Type B pancreatic cell (in vitro differentiated cells): ENCODE measurements at regions not wholly inside any gene's neighbourhood (a gene's known extent, or its start where the extent isn't known, plus 50 kb on each side); places are given as distances from the start of the nearest gene placed in this dataset.
"Not testable (repeated sequence)": the region's sequence is repeated elsewhere in the genome, so short reads cannot be mapped to it uniquely, and the experiment has no call there.

Experiments
- DNase-seq: peaks from one replicate; pipeline ENCODE4 v3.0.0; 2021; ENCODE audit warnings: mixed read lengths; ENCODE audit not compliant: unreplicated experiment; ENCODE audit errors: extremely low spot score
- H3K27ac Mint-ChIP-seq: 2 replicates; pipeline ENCODE4 v1.8.0; 2021; ENCODE audit warnings: mild to moderate bottlenecking, mixed read lengths
- H3K27me3 Mint-ChIP-seq: 2 replicates; pipeline ENCODE4 v1.8.0; 2021; ENCODE audit warnings: mixed read lengths
- H3K36me3 Mint-ChIP-seq: 2 replicates; pipeline ENCODE4 v1.8.0; 2021; ENCODE audit warnings: mixed read lengths
- H3K4me1 Mint-ChIP-seq: one replicate; pipeline ENCODE4 v1.8.0; 2021; ENCODE audit warnings: mixed read lengths; ENCODE audit not compliant: unreplicated experiment
- H3K4me3 Mint-ChIP-seq: 2 replicates; pipeline ENCODE4 v1.8.0; 2021; ENCODE audit warnings: mild to moderate bottlenecking, mixed read lengths
- H3K9me3 Mint-ChIP-seq: 2 replicates; pipeline ENCODE4 v1.8.0; 2021; ENCODE audit warnings: mixed read lengths

DNA sequence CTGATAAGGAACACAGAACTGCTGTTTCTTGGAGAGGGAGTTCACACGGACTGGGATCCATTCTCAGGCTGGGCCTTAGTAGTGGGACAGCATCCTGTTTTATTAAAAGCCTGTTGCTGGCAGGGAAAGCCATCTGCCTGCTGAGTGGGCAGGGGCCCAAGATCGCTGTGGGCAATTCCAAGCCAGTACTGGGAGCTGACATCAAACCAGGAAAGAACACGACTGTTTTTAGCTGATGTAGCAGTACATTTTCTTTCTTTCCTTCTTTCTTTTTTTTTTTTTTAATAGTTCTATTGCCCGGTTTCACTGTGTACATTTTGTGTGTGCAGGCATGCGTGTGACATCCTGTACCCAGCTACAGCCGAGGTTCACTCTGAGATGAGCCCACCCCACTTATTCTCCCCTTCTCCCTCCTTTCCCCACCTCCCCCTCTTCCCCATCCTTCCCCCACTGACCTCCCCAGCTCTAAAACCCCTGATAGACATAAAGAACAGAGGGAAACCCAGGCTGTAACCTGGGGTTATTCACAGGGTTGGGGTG lies 143.5 kb upstream of the PLGLB2 start:
- not testable (repeated sequence) for H3K27ac Mint-ChIP-seq, H3K36me3 Mint-ChIP-seq, H3K4me3 Mint-ChIP-seq

DNA sequence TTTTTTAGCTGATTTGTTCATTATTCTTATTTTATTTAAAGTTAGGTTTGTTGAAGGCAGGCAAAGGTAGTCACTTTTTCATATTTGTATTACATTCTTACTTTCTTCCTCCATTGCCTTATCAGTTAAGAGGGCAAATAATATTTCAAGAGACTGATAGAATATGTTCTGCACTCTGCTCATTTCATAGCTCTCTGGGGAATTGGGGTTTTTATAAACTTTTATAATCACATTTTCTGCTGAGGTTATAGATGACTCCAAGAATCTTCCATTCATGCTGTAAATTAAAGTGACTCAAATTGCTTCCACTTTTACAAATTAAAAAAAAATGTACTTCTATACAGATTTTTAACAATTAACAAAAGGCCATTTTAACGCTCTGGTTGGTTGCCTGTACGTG lies 142.9 kb upstream of the PLGLB2 start:
- not testable (repeated sequence) for H3K4me1 Mint-ChIP-seq, H3K4me3 Mint-ChIP-seq, H3K27me3 Mint-ChIP-seq, DNase-seq, H3K27ac Mint-ChIP-seq, H3K36me3 Mint-ChIP-seq, H3K9me3 Mint-ChIP-seq

More for the DNA sequence above, 143.5 kb upstream of the PLGLB2 start:
- DNase-seq, H3K4me1 Mint-ChIP-seq, H3K27me3 Mint-ChIP-seq, H3K9me3 Mint-ChIP-seq: not testable (repeated sequence)

DNA sequence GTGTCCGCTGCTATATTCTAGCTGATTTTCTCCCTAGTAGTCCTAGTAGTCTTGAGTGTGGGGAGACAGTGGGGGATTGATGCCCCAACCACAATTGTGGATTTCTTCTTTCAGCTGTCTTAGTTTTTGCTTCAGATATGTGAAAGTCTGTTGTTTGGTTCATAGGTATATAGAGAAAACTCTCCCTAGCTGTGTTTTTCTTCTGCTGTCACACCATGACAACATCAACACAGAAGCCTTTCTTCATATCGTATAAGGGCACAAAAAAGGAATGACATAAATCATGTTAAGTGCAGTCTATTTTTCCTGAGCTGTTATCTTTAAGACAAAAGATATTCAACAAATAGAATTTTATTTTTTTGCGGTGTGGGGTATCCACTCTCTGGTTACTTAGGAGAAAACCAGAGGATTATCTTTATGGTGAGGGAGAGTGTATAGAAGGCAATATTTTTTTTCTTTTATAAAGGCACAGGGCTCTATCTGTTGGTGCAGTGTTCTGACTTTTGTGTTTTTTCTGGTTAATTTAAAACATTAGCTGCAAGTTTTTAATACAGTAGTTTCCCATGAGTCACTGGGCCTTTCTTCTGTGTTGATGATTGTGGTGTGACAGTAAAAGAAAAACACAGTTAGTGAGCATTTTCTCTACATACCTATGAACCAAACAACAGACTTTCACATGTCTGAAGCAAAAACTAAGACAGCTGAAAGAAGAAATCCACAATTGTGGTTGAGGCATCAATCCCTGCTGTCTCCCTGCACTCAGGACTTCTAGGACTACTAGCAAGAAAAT lies 139.3 kb upstream of the PLGLB2 start:
- not testable (repeated sequence) for H3K9me3 Mint-ChIP-seq, H3K36me3 Mint-ChIP-seq, H3K27ac Mint-ChIP-seq, H3K27me3 Mint-ChIP-seq, H3K4me3 Mint-ChIP-seq, DNase-seq, H3K4me1 Mint-ChIP-seq

DNA sequence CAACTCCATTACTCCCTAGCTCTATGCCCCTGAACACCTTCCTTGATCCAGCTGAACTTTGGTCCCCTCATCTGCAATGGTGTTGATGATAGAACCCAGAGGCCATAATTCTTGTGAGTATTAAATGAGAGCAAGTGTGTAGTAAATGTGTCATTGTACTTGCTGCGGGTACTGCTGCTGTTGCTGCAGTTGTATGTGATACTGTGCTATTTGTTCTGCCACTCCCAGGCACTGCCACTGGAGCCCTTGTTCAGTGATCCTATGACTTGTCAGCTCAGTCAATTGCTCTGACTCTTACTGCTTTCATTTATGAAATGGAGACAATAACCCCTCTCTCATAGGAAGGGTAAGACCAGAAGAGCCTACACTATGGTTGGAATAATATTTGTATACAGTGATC lies 136.9 kb upstream of the PLGLB2 start:
- not testable (repeated sequence) for H3K36me3 Mint-ChIP-seq, H3K4me1 Mint-ChIP-seq, DNase-seq, H3K27ac Mint-ChIP-seq, H3K9me3 Mint-ChIP-seq, H3K27me3 Mint-ChIP-seq, H3K4me3 Mint-ChIP-seq

DNA sequence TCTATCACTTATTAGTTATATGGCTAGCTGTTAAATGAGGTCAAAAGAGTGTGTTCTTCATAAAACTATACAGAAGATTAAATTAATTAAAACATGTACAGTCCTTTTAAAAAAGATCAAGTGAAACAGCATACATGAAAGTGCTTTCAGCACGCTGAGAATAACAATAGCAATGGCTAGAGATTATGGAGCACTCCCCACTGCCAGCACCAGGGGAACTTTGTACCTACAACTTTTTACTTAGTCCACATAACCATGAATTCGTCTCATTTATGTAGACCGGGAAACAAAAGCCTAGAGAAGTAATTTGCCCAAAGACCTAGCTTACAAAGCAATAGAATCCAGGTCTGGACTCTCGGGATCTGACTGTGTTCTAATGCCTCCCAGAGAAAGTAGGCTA lies 136.5 kb upstream of the PLGLB2 start:
- H3K27me3 Mint-ChIP-seq, H3K36me3 Mint-ChIP-seq, H3K9me3 Mint-ChIP-seq, H3K4me1 Mint-ChIP-seq, H3K27ac Mint-ChIP-seq, DNase-seq, H3K4me3 Mint-ChIP-seq: not testable (repeated sequence)

DNA sequence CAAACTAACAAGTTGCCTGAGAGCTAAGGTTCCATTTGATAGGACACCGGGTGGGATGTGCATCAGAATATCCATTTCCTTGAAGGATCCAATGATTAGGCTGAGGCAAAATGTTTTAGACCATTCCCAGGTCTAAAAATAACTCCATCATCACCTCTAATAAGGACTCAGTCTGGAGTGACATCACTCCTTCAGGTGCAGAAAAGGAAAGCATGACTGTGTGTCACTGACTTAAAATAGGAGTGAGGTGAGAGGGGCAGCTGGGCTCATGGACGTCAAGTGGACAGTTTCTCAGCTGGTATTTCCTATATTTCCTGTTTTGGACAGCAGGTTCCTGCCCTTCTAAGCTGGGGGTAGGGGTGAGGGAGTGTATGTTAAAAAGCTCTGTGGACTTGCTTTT lies 135.9 kb upstream of the PLGLB2 start:
- not testable (repeated sequence) for H3K36me3 Mint-ChIP-seq, H3K4me1 Mint-ChIP-seq, H3K4me3 Mint-ChIP-seq, H3K27me3 Mint-ChIP-seq, DNase-seq, H3K27ac Mint-ChIP-seq, H3K9me3 Mint-ChIP-seq

DNA sequence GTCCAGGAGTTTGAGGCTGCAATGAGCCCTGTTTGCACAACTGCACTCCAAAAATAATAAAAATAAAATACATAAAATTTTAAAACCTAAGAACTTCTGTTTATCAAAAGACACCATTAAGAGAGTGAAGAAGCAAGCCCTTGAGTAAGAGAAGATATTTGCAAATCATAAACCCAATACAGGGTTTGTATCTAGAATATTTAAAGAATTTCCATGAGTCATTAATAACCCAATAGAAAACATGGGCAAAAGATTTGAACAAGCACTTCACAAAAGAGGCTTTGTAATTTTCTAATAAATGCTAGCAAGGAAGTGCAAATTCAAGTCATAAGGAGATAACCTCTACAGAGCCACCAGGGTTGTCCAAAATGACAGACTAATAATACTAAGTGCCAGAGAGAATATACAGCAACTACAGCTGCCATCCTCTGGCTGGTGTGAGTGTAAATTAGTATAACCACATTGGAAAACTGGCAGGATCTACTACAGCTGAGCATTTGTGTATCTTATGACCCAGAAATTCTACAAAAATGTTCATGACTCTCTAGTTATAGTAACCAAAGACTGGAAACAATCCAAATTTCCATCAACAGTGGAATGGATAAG lies 133.0 kb upstream of the PLGLB2 start:
- H3K4me1 Mint-ChIP-seq = not testable (repeated sequence)

DNA sequence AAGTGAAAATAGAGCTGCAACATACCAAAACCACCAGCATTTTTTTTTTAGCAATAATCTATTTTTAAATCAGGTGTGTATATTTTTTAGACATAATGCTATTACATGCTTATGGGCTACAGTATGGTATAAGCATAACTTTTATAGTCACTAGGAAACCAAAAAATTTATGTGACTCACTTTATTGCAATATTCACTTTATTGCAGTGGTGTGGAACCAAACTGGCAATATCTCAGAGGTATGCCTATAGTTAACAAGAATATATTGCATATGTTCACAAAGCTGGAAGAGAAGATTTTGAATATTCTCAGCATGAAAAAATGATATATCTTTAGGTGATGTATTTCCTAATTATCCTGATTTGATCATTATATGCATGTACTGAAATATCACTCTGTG lies 128.8 kb upstream of the PLGLB2 start:
- H3K4me1 Mint-ChIP-seq, DNase-seq, H3K27ac Mint-ChIP-seq, H3K36me3 Mint-ChIP-seq, H3K9me3 Mint-ChIP-seq, H3K4me3 Mint-ChIP-seq, H3K27me3 Mint-ChIP-seq: not testable (repeated sequence)

More for the DNA sequence above, 133.0 kb upstream of the PLGLB2 start:
- not testable (repeated sequence) for H3K27me3 Mint-ChIP-seq, H3K9me3 Mint-ChIP-seq, H3K27ac Mint-ChIP-seq, H3K4me3 Mint-ChIP-seq, H3K36me3 Mint-ChIP-seq, DNase-seq

DNA sequence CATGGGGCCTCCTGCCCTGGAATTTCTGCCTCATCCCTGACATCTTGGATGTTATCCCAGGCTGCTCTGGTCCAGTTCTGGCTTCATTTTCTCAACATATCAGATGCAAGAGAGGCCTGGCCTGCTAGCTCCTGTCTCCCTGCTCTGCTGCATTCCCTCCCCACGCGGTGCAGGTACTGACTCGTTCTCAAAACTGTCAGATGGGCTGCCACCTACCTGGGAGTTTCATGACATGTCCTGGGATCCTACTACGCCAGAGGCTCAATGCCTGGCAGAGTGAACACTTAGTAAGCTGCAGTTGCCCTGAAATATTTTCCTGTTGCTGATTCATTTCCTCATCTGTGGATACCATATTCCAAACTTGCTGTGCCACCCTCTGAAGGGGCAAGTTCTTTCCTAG lies 126.7 kb upstream of the PLGLB2 start:
- not testable (repeated sequence) for H3K36me3 Mint-ChIP-seq, H3K4me3 Mint-ChIP-seq, DNase-seq, H3K9me3 Mint-ChIP-seq, H3K27ac Mint-ChIP-seq, H3K4me1 Mint-ChIP-seq, H3K27me3 Mint-ChIP-seq

DNA sequence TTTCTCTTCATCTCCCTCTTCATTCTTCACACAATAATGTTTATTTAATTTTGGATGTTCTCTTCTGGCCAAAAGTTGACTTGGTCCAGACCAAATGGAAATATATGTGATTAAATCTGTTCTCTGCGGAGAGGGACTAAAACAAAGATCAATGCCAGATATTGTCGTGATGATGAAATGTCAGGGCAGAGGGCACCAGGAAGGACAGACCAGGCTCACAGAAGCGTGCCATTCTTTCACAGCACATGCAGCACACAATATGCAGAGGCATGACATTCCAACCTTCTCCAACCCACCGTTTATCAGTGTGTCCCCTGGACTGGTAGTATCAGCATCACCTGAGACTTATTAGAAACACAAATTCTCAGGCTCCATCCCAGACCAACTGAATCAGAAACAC lies 125.2 kb upstream of the PLGLB2 start:
- not testable (repeated sequence) for H3K4me1 Mint-ChIP-seq, H3K9me3 Mint-ChIP-seq, H3K4me3 Mint-ChIP-seq, H3K27ac Mint-ChIP-seq, H3K36me3 Mint-ChIP-seq, H3K27me3 Mint-ChIP-seq, DNase-seq

DNA sequence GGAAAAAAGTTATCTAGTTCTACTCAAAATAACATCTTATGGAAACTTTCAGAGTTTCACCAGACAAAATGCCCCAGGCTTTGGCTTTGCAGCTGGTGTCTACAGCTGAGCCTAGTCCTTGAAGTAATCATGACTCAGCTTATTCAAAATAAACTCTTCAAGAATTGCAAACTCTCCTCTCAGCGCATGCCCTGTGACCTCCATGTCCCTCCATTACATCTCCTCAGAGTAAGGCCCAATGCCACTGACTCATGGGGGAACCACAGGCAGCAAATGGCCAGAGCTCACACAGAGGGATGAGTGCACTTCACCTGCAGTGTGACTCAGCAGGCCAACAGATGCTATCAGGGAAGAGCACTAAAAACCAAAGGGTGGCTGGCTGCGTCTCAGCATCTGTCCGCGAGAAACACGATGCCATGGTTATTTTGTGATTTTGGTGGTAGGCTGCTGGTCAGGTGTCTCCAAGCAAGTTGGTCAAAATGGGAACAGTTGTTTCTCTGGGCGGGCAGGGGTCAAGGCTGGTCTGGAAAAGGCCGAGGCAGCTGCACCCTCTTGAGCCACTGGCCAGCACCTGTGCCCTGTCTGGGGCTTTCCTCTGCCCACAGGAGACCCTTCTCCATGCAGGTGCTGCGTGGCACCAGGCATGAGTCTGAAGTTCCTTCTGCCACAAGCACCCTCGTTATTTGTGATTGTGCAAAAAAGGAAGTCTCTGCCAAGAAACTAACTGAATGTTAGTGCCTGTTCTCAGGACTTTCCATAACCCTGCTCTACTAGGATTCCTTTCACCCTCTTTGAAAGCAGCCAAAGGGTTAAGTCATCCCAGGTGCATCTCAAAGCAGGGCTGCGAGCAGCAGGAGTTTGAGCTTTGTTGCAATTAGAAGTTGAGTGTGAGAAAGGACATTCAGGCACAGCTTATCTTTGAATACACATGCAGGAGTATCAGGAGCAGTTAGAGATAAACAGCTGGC lies 118.1 kb upstream of the PLGLB2 start:
- H3K27me3 Mint-ChIP-seq, DNase-seq, H3K9me3 Mint-ChIP-seq, H3K4me3 Mint-ChIP-seq, H3K27ac Mint-ChIP-seq, H3K36me3 Mint-ChIP-seq, H3K4me1 Mint-ChIP-seq: not testable (repeated sequence)

DNA sequence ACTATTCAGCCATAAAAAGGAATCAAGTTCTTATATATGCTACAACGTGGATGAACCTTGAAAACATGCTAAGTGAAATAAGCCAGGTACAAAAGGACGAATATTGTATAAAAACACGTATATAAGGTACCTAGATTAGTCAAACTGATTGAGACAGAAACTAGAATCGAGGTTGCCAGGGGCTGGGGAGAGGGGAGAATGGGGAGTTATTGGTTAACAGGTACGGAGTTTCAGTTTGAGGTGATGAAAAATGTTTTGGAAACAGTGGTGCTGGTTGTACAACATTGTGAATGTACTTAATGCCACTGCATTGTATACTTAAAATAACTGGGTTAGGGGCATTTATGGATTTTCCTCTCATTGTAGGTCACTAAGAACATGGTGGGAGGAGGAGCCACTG lies 117.0 kb upstream of the PLGLB2 start:
- not testable (repeated sequence) for DNase-seq, H3K4me1 Mint-ChIP-seq, H3K4me3 Mint-ChIP-seq, H3K27ac Mint-ChIP-seq, H3K9me3 Mint-ChIP-seq, H3K27me3 Mint-ChIP-seq, H3K36me3 Mint-ChIP-seq

DNA sequence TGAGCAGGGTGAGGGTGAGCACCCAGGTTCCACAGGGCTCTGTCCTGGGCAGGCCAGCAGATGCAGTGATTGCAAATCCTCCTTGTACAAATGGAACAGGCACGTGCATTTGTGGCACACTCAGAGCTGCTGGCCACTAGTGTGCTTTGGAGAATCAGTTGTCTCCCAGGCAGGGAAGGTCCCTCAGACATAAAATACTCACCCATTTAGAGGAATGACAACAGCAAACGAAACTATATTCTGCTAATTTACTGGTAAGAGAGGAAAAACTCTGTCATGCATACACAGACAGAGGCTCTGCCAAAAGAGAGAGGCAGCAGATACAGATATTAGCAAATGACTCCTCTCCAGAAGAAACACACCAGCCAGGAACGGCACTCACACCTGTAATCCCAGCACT lies 116.5 kb upstream of the PLGLB2 start:
- not testable (repeated sequence) for H3K9me3 Mint-ChIP-seq, H3K27me3 Mint-ChIP-seq, DNase-seq, H3K4me1 Mint-ChIP-seq, H3K4me3 Mint-ChIP-seq, H3K36me3 Mint-ChIP-seq, H3K27ac Mint-ChIP-seq
